Glutamatergic neuron (in vitro differentiated cells): ENCODE measurements at regions not wholly inside any gene's neighbourhood (a gene's known extent, or its start where the extent isn't known, plus 50 kb on each side); places are given as distances from the start of the nearest gene placed in this dataset.

Source experiments
- DNase-seq: peaks from one replicate; pipeline ENCODE4 v3.0.0; 2022
- H3K27ac Mint-ChIP-seq: one replicate; pipeline ENCODE4 v1.8.0; 2020; ENCODE audit warnings: mild to moderate bottlenecking, mixed read lengths, inconsistent platforms; ENCODE audit not compliant: unreplicated experiment
- H3K27me3 Mint-ChIP-seq: one replicate; pipeline ENCODE4 v1.8.0; 2020; ENCODE audit warnings: mild to moderate bottlenecking, moderate library complexity, mixed read lengths, inconsistent platforms; ENCODE audit not compliant: unreplicated experiment
- H3K36me3 Mint-ChIP-seq: one replicate; pipeline ENCODE4 v1.8.0; 2020; ENCODE audit warnings: mild to moderate bottlenecking, mixed read lengths, inconsistent platforms; ENCODE audit not compliant: unreplicated experiment
- H3K4me1 Mint-ChIP-seq: one replicate; pipeline ENCODE4 v1.8.0; 2020; ENCODE audit warnings: mild to moderate bottlenecking, low read depth, mixed read lengths, inconsistent platforms; ENCODE audit not compliant: unreplicated experiment
- H3K4me3 Mint-ChIP-seq: one replicate; pipeline ENCODE4 v1.8.0; 2020; ENCODE audit warnings: mild to moderate bottlenecking, mixed read lengths, inconsistent platforms; ENCODE audit not compliant: unreplicated experiment
- H3K9me3 Mint-ChIP-seq: one replicate; pipeline ENCODE4 v1.8.0; 2020; ENCODE audit warnings: mild to moderate bottlenecking, moderate library complexity, mixed read lengths, inconsistent platforms; ENCODE audit not compliant: unreplicated experiment
- CTCF ChIP-seq: fragments of 200-600 bp; sonication (generic); IDR thresholded peaks from one replicate; pipeline ENCODE4 v1.5.0; 2021; ENCODE audit not compliant: partially characterized antibody, unreplicated experiment

- H3K4me1 Mint-ChIP-seq = no peaks in the 10 kb centered on the region
- H3K27me3 Mint-ChIP-seq = no peaks in the 10 kb centered on the region
- no peak overlapping the region for H3K27ac Mint-ChIP-seq
- DNase-seq = no peak
- no peak overlapping the region for H3K4me3 Mint-ChIP-seq
- no peak for TF ChIP-seq CTCF
- H3K9me3 Mint-ChIP-seq = no peaks in the 10 kb centered on the region
- H3K36me3 Mint-ChIP-seq = no peaks in the 10 kb centered on the region
These were observed 191.8 kb downstream of the RAB28 start for GRCh38 chr4:13292372-13292771.

- Mint-ChIP-seq H3K4me3 (no peak overlapping the region), H3K4me1 (no peaks in the 10 kb centered on the region), H3K27ac (no peak overlapping the region), H3K27me3 (no peaks in the 10 kb centered on the region), H3K36me3 (no peaks in the 10 kb centered on the region), H3K9me3 (no peaks in the 10 kb centered on the region)
- DNase-seq = no peak
- TF ChIP-seq CTCF = no peak
These were observed 194.7 kb downstream of the RAB28 start for GRCh38 chr4:13289391-13289790.

- H3K4me1 Mint-ChIP-seq = no peaks in the 10 kb centered on the region
- H3K9me3 Mint-ChIP-seq = no peaks in the 10 kb centered on the region
These were observed 198.8 kb downstream of the RAB28 start for GRCh38 chr4:13285336-13285735.

GRCh38 chr4:13284932-13285331 lies 199.2 kb downstream of the RAB28 start:
- no peaks in the 10 kb centered on the region for H3K9me3 Mint-ChIP-seq
- no peak for TF ChIP-seq CTCF
- no peaks in the 10 kb centered on the region for H3K36me3 Mint-ChIP-seq
- no peaks in the 10 kb centered on the region for H3K4me1 Mint-ChIP-seq
- H3K27me3 Mint-ChIP-seq = peaks cover 3% of the 10 kb centered on the region
- H3K27ac Mint-ChIP-seq = no peak overlapping the region
- no peak for DNase-seq
- H3K4me3 Mint-ChIP-seq = no peak overlapping the region

More at GRCh38 chr4:13285336-13285735, 198.8 kb downstream of the RAB28 start:
- Mint-ChIP-seq H3K27me3 (peaks cover 3% of the 10 kb centered on the region), H3K27ac (no peak overlapping the region), H3K4me3 (no peak overlapping the region), H3K36me3 (no peaks in the 10 kb centered on the region)
- no peak for DNase-seq
- TF ChIP-seq CTCF = no peak

GRCh38 chr4:13276357-13276756 lies 207.8 kb downstream of the RAB28 start:
- Mint-ChIP-seq H3K36me3 (no peaks in the 10 kb centered on the region), H3K27me3 (peaks cover 3% of the 10 kb centered on the region), H3K4me3 (no peak overlapping the region), H3K4me1 (no peaks in the 10 kb centered on the region), H3K27ac (no peak overlapping the region), H3K9me3 (peaks cover 2% of the 10 kb centered on the region)
- TF ChIP-seq CTCF = no peak
- DNase-seq = no peak
